ENCODE measurements at regions not wholly inside any gene's neighbourhood (a gene's known extent, or its start where the extent isn't known, plus 50 kb on each side); places are given as distances from the start of the nearest gene placed in this dataset.

DNA sequence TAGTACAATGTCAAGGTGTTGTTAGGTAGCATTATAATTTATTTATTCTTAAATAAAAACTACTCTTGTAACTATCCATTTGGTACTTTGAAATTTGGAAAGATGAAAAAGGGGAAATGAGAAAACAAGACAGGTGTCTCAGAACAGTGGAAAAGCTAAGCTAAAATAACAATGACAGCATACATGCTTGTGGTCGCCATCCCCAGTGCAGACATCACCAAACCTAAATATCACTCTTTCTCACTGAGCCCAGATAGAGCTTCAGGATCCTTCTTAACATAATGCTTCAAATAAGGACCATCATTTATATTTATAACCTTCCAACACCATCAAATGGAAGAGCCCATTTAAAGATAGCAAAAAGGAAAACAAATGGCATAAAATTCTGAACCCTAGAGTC, 434.4 kb upstream of the BRINP1 start:
- Mint-ChIP-seq H3K27ac (no peak overlapping the region), H3K27me3 (ENCODE audit: low read depth in 3 of 3) (no peaks in the 10 kb centered on the region), H3K4me1 (no peaks in the 10 kb centered on the region), H3K36me3 (no peaks in the 10 kb centered on the region), H3K9me3 (no peaks in the 10 kb centered on the region), H3K4me3 (no peak overlapping the region)
- Histone ChIP-seq H4K20me1 (ENCODE audit: insufficient read depth, low read length) (no peaks in the 10 kb centered on the region), H3K4me2 (replicated peaks; ENCODE audit: extremely low read depth, low read length, poor library complexity, severe bottlenecking) (no peak overlapping the region), H3K27me3 (ENCODE audit: control insufficient read depth in 2 of 2, insufficient read depth in 2 of 2, low read length in 2 of 2) (no peaks in the 10 kb centered on the region), H3K9me3 (replicated peaks in 1 of 2; ENCODE audit: control insufficient read depth in 1 of 2, insufficient read depth in 1 of 2, low read length in 2 of 2) (no peaks in the 10 kb centered on the region), H2AFZ (ENCODE audit: insufficient read depth, low read depth, low read length, poor library complexity, severe bottlenecking) (no peak overlapping the region), H3K79me2 (ENCODE audit: insufficient read depth, low read length) (no peaks in the 10 kb centered on the region), H3K4me1 (ENCODE audit: control insufficient read depth in 1 of 2, insufficient read depth in 2 of 2, low read length in 2 of 2) (no peaks in the 10 kb centered on the region), H3K27ac (ENCODE audit: low read depth in 1 of 2, low read length in 2 of 2) (no peak overlapping the region), H3K9ac (ENCODE audit: insufficient read depth, low read length, poor library complexity, severe bottlenecking) (no peak overlapping the region), H3K36me3 (replicated peaks in 1 of 2; ENCODE audit: control insufficient read depth in 1 of 2, insufficient read depth in 2 of 2, low read length in 2 of 2) (no peaks in the 10 kb centered on the region), H3K4me3 (replicated peaks in 1 of 3; ENCODE audit: low read depth in 2 of 3, low read length in 3 of 3) (no peak overlapping the region)
- no peak for DNase-seq
- TF ChIP-seq, protein P1, sequence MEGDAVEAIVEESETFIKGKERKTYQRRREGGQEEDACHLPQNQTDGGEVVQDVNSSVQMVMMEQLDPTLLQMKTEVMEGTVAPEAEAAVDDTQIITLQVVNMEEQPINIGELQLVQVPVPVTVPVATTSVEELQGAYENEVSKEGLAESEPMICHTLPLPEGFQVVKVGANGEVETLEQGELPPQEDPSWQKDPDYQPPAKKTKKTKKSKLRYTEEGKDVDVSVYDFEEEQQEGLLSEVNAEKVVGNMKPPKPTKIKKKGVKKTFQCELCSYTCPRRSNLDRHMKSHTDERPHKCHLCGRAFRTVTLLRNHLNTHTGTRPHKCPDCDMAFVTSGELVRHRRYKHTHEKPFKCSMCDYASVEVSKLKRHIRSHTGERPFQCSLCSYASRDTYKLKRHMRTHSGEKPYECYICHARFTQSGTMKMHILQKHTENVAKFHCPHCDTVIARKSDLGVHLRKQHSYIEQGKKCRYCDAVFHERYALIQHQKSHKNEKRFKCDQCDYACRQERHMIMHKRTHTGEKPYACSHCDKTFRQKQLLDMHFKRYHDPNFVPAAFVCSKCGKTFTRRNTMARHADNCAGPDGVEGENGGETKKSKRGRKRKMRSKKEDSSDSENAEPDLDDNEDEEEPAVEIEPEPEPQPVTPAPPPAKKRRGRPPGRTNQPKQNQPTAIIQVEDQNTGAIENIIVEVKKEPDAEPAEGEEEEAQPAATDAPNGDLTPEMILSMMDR (IDR thresholded peaks at IDR 0.05), result no peak
- intact Hi-C loops (cut with micrococcal nuclease), result no loop called here
- WGBS (ENCODE audit: insufficient coverage), result 80% methylated on average over 1 of the region's 1 CpG

DNA sequence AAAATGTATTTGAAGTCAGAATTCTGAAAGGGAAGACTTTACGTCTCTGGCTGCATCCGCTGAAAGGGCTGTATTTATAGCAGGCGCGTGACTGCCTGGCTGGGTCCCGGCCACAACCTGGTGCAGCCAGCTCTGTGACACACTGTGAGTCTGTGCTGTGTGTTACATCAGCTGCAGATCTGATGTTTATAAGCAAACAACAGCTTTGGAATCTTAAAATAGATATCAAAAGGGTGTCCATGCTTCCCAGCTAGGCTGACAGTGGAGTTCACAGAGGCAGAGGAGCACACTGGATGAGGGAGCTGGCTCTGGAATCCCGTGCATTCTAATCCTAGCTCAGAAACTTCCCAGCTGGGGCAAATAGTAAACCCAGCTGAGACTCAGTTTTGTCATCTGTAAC, 433.4 kb upstream of the BRINP1 start:
- Histone ChIP-seq H3K4me3 (replicated peaks in 1 of 3; ENCODE audit: low read depth in 2 of 3, low read length in 3 of 3) (no peak overlapping the region), H3K9ac (ENCODE audit: insufficient read depth, low read length, poor library complexity, severe bottlenecking) (no peak overlapping the region), H4K20me1 (ENCODE audit: insufficient read depth, low read length) (no peaks in the 10 kb centered on the region), H3K27ac (ENCODE audit: low read depth in 1 of 2, low read length in 2 of 2) (no peak overlapping the region), H3K36me3 (replicated peaks in 1 of 2; ENCODE audit: control insufficient read depth in 1 of 2, insufficient read depth in 2 of 2, low read length in 2 of 2) (no peaks in the 10 kb centered on the region), H3K9me3 (replicated peaks in 1 of 2; ENCODE audit: control insufficient read depth in 1 of 2, insufficient read depth in 1 of 2, low read length in 2 of 2) (no peaks in the 10 kb centered on the region), H3K79me2 (ENCODE audit: insufficient read depth, low read length) (no peaks in the 10 kb centered on the region), H3K27me3 (ENCODE audit: control insufficient read depth in 2 of 2, insufficient read depth in 2 of 2, low read length in 2 of 2) (no peaks in the 10 kb centered on the region), H3K4me2 (replicated peaks; ENCODE audit: extremely low read depth, low read length, poor library complexity, severe bottlenecking) (no peak overlapping the region), H2AFZ (ENCODE audit: insufficient read depth, low read depth, low read length, poor library complexity, severe bottlenecking) (no peak overlapping the region), H3K4me1 (ENCODE audit: control insufficient read depth in 1 of 2, insufficient read depth in 2 of 2, low read length in 2 of 2) (no peaks in the 10 kb centered on the region)
- no peak overlapping the region for H3K27ac Mint-ChIP-seq
- no peaks in the 10 kb centered on the region for H3K9me3 Mint-ChIP-seq
- no peaks in the 10 kb centered on the region for H3K36me3 Mint-ChIP-seq
- TF ChIP-seq, protein P1 (IDR thresholded peaks at IDR 0.05), result no peak
- WGBS (ENCODE audit: insufficient coverage), result 58% methylated on average over 4 of the region's 6 CpGs
- intact Hi-C loops (cut with micrococcal nuclease), result no loop called here
- DNase-seq, result no peak
- no peak overlapping the region for H3K4me3 Mint-ChIP-seq
- no peaks in the 10 kb centered on the region for H3K27me3 Mint-ChIP-seq (ENCODE audit: low read depth in 3 of 3)
- H3K4me1 Mint-ChIP-seq, result no peaks in the 10 kb centered on the region

All from CD14-positive monocyte (primary cell).